ENCODE measurements at regions not wholly inside any gene's neighbourhood (a gene's known extent, or its start where the extent isn't known, plus 50 kb on each side); places are given as distances from the start of the nearest gene placed in this dataset.

DNA sequence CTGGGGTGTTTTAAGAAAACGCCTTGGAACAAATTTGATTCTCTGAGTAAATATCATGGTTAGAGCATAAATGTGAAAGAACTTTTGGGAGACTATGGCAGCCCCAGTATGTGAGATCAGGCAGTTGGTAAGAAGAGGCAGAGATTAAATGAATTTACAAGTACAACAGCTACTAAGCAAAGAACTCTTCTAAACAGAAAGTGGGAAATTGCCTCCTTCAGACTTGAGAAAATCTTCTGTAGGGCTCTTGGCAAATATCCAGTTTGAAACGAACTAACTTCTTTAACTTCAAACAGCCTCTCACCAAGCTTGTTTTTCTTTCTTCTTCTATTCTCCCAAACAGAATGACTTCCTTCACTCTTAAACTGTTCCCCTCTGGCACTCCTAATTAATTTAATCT lies 337.7 kb downstream of the SIPA1L2 start:
- WGBS, 2 donors, result 51 to 63% methylated on average over 2 of the region's 2 CpGs
- DNase-seq (no peak), ATAC-seq (no peak)
- no peak for TF ChIP-seq CTCF (IDR thresholded peaks at IDR 0.05)
- Histone ChIP-seq H3K9me3 (no peaks in the 10 kb centered on the region), H3K27me3 (no peaks in the 10 kb centered on the region), H3K36me3 (no peaks in the 10 kb centered on the region), H3K4me3 (no peak overlapping the region), H3K27ac (no peak overlapping the region), H3K4me1 (peaks cover 0 to 20% (median 6%) of the 10 kb centered on the region in 9 donors)
- intact Hi-C loops (cut with DNase I), result no loop called here

- no peak for TF ChIP-seq CTCF (IDR thresholded peaks at IDR 0.05)
- no peak overlapping the region for H3K4me3 ChIP-seq
- peaks cover 0 to 20% (median 6%) of the 10 kb centered on the region in 9 donors for H3K4me1 ChIP-seq
- H3K9me3 ChIP-seq, result no peaks in the 10 kb centered on the region
- peak overlapping the region in 1 of 10 donors; percentile 10 for H3K27ac ChIP-seq
- no peaks in the 10 kb centered on the region for H3K36me3 ChIP-seq
- 55 to 56% methylated on average over 1 of the region's 1 CpG for WGBS, 2 donors
- H3K27me3 ChIP-seq, result no peaks in the 10 kb centered on the region
- intact Hi-C loops (cut with DNase I), result no loop called here
- no peak for DNase-seq
- ATAC-seq, result no peak
Measured at GRCh38 chr1:232291681-232292080, 338.3 kb downstream of the SIPA1L2 start.

DNA sequence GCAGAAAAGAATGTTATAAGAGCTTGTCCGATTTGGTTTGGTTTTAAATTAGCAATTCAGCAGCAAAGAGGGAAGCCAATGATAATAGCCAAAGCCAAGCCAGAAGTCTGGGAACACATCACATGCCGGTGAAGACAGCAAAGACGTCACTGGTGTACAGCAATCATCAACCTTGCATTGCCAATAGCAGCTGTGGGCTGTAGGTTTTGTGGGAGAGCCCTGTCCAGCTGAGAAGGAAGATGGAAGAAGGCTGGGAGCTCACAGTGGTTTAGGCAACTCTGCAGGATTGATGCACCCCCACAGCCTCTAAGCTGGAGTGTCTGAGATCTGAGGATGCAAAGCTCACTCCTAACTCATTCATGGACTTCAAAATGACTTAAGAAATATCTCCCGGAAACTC lies 338.7 kb downstream of the SIPA1L2 start:
- Histone ChIP-seq H3K4me1 (peaks cover 0 to 20% (median 6%) of the 10 kb centered on the region in 9 donors), H3K4me3 (no peak overlapping the region), H3K36me3 (no peaks in the 10 kb centered on the region), H3K27ac (peak overlapping the region in 1 of 10 donors; percentile 10), H3K27me3 (no peaks in the 10 kb centered on the region), H3K9me3 (no peaks in the 10 kb centered on the region)
- TF ChIP-seq CTCF (IDR thresholded peaks at IDR 0.05), result no peak
- intact Hi-C loops (cut with DNase I), result no loop called here
- DNase-seq, result peak in 1 of 2 donors; percentile 5
- ATAC-seq, result peak in 4 of 8 donors; percentile 38 to 74 (median 60)
- 71 to 72% methylated on average over 4 of the region's 4 CpGs for WGBS, 2 donors

DNA sequence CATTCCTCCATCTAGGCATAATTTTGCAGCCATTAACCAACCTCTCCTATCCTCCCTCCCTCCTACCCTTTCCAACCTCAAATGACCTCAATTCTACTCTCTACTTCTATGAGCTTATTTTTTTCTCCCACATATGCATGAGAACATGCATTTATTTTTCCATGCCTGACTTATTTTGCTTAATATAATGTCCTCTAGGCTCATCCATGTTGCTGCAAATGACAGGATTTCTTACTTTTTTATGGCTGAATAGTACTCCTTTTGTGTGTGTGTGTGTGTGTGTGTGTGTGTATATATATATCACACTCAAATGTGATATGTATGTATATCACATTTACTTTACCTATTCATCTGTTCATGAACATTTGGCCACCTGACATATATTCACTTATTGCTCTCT lies 339.4 kb downstream of the SIPA1L2 start:
- Histone ChIP-seq H3K4me3 (no peak overlapping the region), H3K36me3 (no peaks in the 10 kb centered on the region), H3K9me3 (no peaks in the 10 kb centered on the region), H3K27me3 (no peaks in the 10 kb centered on the region), H3K27ac (no peak overlapping the region), H3K4me1 (peaks cover 0 to 20% (median 6%) of the 10 kb centered on the region in 9 donors)
- TF ChIP-seq CTCF (IDR thresholded peaks at IDR 0.05), result no peak
- no peak for ATAC-seq
- intact Hi-C loops (cut with DNase I), result no loop called here
- DNase-seq, result no peak
